ENCODE measurements at regions not wholly inside any gene's neighbourhood (a gene's known extent, or its start where the extent isn't known, plus 50 kb on each side); places are given as distances from the start of the nearest gene placed in this dataset.

DNA sequence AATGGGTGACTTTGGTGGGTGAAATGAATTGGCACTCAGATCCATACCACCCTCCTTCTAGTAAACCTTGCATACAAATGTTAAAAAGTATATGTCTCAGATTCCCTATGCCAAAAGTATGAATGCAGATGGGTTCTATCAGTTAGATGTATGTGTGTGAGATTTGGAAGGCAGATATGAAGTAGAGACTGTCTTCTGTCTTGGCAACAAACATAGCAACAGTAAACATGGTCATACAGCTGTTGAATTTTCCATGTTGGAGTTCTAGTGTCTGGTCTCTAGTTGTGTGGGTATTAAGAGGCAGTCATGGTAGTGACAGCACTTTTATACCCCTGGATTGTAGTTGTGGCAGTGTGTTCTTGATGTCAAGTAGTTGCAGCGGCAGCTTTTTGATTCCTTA, 125.6 kb upstream of the PITX1 start:
- no peak for TF ChIP-seq EZH2phosphoT487 (IDR thresholded peaks at IDR 0.05; ENCODE audit: low read depth)
- TF ChIP-seq, protein P1, sequence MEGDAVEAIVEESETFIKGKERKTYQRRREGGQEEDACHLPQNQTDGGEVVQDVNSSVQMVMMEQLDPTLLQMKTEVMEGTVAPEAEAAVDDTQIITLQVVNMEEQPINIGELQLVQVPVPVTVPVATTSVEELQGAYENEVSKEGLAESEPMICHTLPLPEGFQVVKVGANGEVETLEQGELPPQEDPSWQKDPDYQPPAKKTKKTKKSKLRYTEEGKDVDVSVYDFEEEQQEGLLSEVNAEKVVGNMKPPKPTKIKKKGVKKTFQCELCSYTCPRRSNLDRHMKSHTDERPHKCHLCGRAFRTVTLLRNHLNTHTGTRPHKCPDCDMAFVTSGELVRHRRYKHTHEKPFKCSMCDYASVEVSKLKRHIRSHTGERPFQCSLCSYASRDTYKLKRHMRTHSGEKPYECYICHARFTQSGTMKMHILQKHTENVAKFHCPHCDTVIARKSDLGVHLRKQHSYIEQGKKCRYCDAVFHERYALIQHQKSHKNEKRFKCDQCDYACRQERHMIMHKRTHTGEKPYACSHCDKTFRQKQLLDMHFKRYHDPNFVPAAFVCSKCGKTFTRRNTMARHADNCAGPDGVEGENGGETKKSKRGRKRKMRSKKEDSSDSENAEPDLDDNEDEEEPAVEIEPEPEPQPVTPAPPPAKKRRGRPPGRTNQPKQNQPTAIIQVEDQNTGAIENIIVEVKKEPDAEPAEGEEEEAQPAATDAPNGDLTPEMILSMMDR (IDR thresholded peaks at IDR 0.05; ENCODE audit: low read depth, low read length), result no peak
- H3K27me3 ChIP-seq (ENCODE audit: low read depth, low read length), result no peaks in the 10 kb centered on the region

DNA sequence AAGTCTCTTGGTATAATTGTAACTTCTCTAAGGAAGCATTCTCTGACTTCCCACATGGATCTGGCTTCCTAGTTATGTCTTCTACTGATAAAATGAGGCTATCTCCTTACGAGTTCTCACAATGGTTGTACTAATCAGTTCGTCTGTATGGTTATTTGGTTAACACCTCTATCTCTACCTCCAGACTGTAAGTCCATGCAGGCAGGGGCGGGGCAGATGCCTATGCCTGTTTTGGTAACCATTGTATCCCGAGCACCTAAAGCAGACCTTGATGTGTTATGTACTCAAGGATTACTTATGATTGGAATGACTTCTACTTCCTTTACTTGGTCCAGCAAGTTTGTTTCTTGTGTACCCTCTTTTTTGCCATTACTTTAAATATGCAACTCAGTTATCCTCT, 125.0 kb upstream of the PITX1 start:
- H3K4me1 ChIP-seq (ENCODE audit: low read length), result no peaks in the 10 kb centered on the region
- no peaks in the 10 kb centered on the region for H4K20me1 ChIP-seq (ENCODE audit: insufficient read depth, low read length)
- TF ChIP-seq EZH2phosphoT487 (IDR thresholded peaks at IDR 0.05; ENCODE audit: low read depth), result no peak
- TF ChIP-seq, protein P1 (IDR thresholded peaks at IDR 0.05; ENCODE audit: low read depth, low read length), result no peak
- no peaks in the 10 kb centered on the region for H3K27me3 ChIP-seq (ENCODE audit: low read depth, low read length)
- H2AFZ ChIP-seq (ENCODE audit: low read depth, low read length), result no peak overlapping the region
- H3K79me2 ChIP-seq (ENCODE audit: low read length), result no peaks in the 10 kb centered on the region
- H3K4me2 ChIP-seq (ENCODE audit: low read length), result no peak overlapping the region
- no peaks in the 10 kb centered on the region for H3K9me3 ChIP-seq (ENCODE audit: insufficient read depth, low read length)
- no peak overlapping the region for H3K4me3 ChIP-seq (ENCODE audit: low read length)
- no peak overlapping the region for H3K9ac ChIP-seq (ENCODE audit: low read length)
- no peak overlapping the region for H3K27ac ChIP-seq (ENCODE audit: low read length)
- H3K36me3 ChIP-seq (replicated peaks; ENCODE audit: low read depth, low read length), result no peaks in the 10 kb centered on the region

More for the DNA sequence above, 125.6 kb upstream of the PITX1 start:
- H4K20me1 ChIP-seq (ENCODE audit: insufficient read depth, low read length), result no peaks in the 10 kb centered on the region
- no peak overlapping the region for H2AFZ ChIP-seq (ENCODE audit: low read depth, low read length)
- no peaks in the 10 kb centered on the region for H3K79me2 ChIP-seq (ENCODE audit: low read length)
- H3K4me1 ChIP-seq (ENCODE audit: low read length), result no peaks in the 10 kb centered on the region
- no peaks in the 10 kb centered on the region for H3K36me3 ChIP-seq (replicated peaks; ENCODE audit: low read depth, low read length)
- H3K9me3 ChIP-seq (ENCODE audit: insufficient read depth, low read length), result no peaks in the 10 kb centered on the region
- H3K27ac ChIP-seq (ENCODE audit: low read length), result no peak overlapping the region
- no peak overlapping the region for H3K4me2 ChIP-seq (ENCODE audit: low read length)
- no peak overlapping the region for H3K9ac ChIP-seq (ENCODE audit: low read length)
- no peak overlapping the region for H3K4me3 ChIP-seq (ENCODE audit: low read length)

DNA sequence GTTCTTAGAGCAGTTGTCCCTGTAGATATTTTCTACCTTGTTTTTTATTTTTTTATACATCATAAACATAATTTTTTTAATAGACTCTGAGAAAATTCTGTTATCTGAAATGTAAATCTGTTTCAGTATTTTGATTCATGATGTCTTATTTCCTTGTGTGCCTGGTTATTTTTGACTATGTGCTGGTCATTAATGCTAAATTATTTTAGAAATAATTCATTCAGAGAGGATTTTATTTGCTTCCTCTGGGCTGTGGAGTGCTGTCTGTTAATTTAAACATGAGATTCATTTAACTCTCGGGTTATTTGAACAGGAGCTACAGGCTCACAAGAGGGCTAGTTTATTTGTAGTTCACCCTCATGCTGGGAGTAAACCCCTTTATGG, 124.3 kb upstream of the PITX1 start:
- Histone ChIP-seq H2AFZ (ENCODE audit: low read depth, low read length) (no peak overlapping the region), H3K9ac (ENCODE audit: low read length) (no peak overlapping the region), H3K9me3 (ENCODE audit: insufficient read depth, low read length) (no peaks in the 10 kb centered on the region), H3K4me3 (ENCODE audit: low read length) (no peak overlapping the region), H3K27me3 (ENCODE audit: low read depth, low read length) (no peaks in the 10 kb centered on the region), H3K27ac (ENCODE audit: low read length) (no peak overlapping the region), H4K20me1 (ENCODE audit: insufficient read depth, low read length) (no peaks in the 10 kb centered on the region), H3K4me2 (ENCODE audit: low read length) (no peak overlapping the region), H3K79me2 (ENCODE audit: low read length) (no peaks in the 10 kb centered on the region), H3K36me3 (replicated peaks; ENCODE audit: low read depth, low read length) (no peaks in the 10 kb centered on the region), H3K4me1 (ENCODE audit: low read length) (no peaks in the 10 kb centered on the region)
- TF ChIP-seq EZH2phosphoT487 (IDR thresholded peaks at IDR 0.05; ENCODE audit: low read depth), result no peak
- TF ChIP-seq, protein P1 (IDR thresholded peaks at IDR 0.05; ENCODE audit: low read depth, low read length), result no peak

DNA sequence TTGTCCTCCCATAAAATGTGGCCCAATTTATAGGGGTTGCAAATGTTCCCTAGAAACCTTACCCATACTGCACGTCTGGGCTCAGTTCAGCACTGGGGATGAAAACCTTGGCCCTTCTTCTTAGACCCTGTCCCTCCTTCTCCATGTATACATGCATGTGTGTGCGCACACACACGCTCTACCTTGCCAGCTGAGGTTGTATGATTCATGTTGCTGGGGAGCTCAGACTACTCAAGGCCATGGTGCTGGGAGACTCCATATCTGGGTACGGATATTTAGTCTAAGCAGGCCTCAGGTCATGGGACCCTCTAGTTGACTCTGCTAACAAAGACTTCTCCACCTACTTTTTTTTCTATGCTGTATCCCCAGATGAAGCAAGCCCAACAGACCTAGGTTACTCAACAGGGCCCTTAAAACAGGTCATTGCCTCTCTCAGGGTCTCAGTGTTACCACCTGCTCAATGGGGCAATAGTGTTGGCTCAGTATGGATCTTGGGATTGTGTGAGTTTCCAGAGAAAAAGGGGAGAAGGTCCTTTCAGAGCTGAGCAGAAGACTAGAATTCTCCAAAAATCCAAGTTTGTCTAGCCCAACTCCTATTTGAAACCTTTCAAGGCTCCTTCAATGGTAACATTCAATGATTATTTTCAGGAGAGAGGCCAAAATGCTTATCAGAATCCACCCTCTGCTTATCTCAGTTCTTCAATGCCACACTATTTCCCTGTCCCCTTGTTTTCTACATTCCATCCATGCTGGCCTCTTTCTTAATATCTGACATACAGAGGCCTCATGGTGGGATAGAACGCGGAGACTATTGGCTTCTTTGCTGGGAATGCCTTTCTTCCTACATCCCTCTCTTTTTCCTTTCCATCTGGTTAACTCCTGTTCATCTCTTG, 123.6 kb upstream of the PITX1 start:
- H3K9ac ChIP-seq (ENCODE audit: low read length), result no peak overlapping the region
- TF ChIP-seq, protein P1 (IDR thresholded peaks at IDR 0.05; ENCODE audit: low read depth, low read length), result no peak
- no peak for TF ChIP-seq EZH2phosphoT487 (IDR thresholded peaks at IDR 0.05; ENCODE audit: low read depth)

More for the DNA sequence above, 123.6 kb upstream of the PITX1 start:
- H3K79me2 ChIP-seq (ENCODE audit: low read length), result no peaks in the 10 kb centered on the region
- H3K27ac ChIP-seq (ENCODE audit: low read length), result no peak overlapping the region
- no peaks in the 10 kb centered on the region for H3K4me1 ChIP-seq (ENCODE audit: low read length)
- no peak overlapping the region for H3K4me3 ChIP-seq (ENCODE audit: low read length)
- no peaks in the 10 kb centered on the region for H3K9me3 ChIP-seq (ENCODE audit: insufficient read depth, low read length)
- no peak overlapping the region for H3K4me2 ChIP-seq (ENCODE audit: low read length)
- H3K36me3 ChIP-seq (replicated peaks; ENCODE audit: low read depth, low read length), result no peaks in the 10 kb centered on the region
- no peaks in the 10 kb centered on the region for H4K20me1 ChIP-seq (ENCODE audit: insufficient read depth, low read length)
- H3K27me3 ChIP-seq (ENCODE audit: low read depth, low read length), result no peaks in the 10 kb centered on the region
- no peak overlapping the region for H2AFZ ChIP-seq (ENCODE audit: low read depth, low read length)

Measured in OCI-LY3 (cell line).